OCI-LY1 (cell line): ENCODE measurements at regions not wholly inside any gene's neighbourhood (a gene's known extent, or its start where the extent isn't known, plus 50 kb on each side); places are given as distances from the start of the nearest gene placed in this dataset.

Source experiments
- H2AFZ ChIP-seq: fragments of 200-600 bp; sonication (generic), shearing (Covaris generic); 2 replicates; pipeline ENCODE4 v1.6.0; 2014; ENCODE audit warnings: antibody characterized with exemption, mild to moderate bottlenecking, low read length
- H3F3A ChIP-seq: fragments of 200-600 bp; sonication (generic), shearing (Covaris generic); 2 replicates; pipeline ENCODE4 v1.6.0; 2014; ENCODE audit warnings: mild to moderate bottlenecking, antibody characterized with exemption, low read length, moderate library complexity; ENCODE audit not compliant: insufficient read depth
- H3K27ac ChIP-seq: fragments of 200-600 bp; sonication (generic); 2 replicates; pipeline ENCODE4 v1.5.1; 2014; ENCODE audit warnings: low read length, mixed run types, mild to moderate bottlenecking, low read depth; ENCODE audit not compliant: poor library complexity, severe bottlenecking
- H3K27me3 ChIP-seq: fragments of 200-600 bp; sonication (generic); 2 replicates; pipeline ENCODE4 v1.6.0; 2014; ENCODE audit warnings: antibody characterized with exemption, mild to moderate bottlenecking, low read length, moderate library complexity; ENCODE audit not compliant: insufficient read depth
- H3K36me3 ChIP-seq: fragments of 200-600 bp; sonication (generic); 2 replicates; pipeline ENCODE4 v1.6.1; 2014; ENCODE audit warnings: mild to moderate bottlenecking, antibody characterized with exemption, low read length, moderate library complexity, mixed read lengths; ENCODE audit not compliant: insufficient read depth
- H3K4me1 ChIP-seq: fragments of 200-600 bp; sonication (generic); 2 replicates; pipeline ENCODE4 v1.5.1; 2014; ENCODE audit warnings: mild to moderate bottlenecking, low read length, moderate library complexity; ENCODE audit not compliant: insufficient read depth, severe bottlenecking
- H3K4me2 ChIP-seq: fragments of 200-600 bp; sonication (generic), shearing (Covaris generic); 2 replicates; pipeline ENCODE4 v1.6.1; 2014; ENCODE audit warnings: low read length
- H3K4me3 ChIP-seq: fragments of 200-600 bp; sonication (generic); 2 replicates; pipeline ENCODE4 v1.5.1; 2014; ENCODE audit warnings: low read length, low read depth, mild to moderate bottlenecking, mixed read lengths; ENCODE audit not compliant: poor library complexity, severe bottlenecking
- H3K79me2 ChIP-seq: fragments of 200-600 bp; shearing (Covaris generic); 2 replicates; pipeline ENCODE4 v1.6.1; 2016; ENCODE audit warnings: mixed run types, low read length, mixed read lengths; ENCODE audit not compliant: insufficient read depth
- H3K9ac ChIP-seq: fragments of 200-600 bp; sonication (generic), shearing (Covaris generic); 2 replicates; pipeline ENCODE4 v1.6.1; 2014; ENCODE audit warnings: mild to moderate bottlenecking, low read length, mixed read lengths
- H3K9me2 ChIP-seq: fragments of 200-600 bp; sonication (generic), shearing (Covaris generic); 2 replicates; pipeline ENCODE4 v1.6.1; 2014; ENCODE audit warnings: low read depth, mild to moderate bottlenecking, low read length, mixed read lengths
- H3K9me3 ChIP-seq: fragments of 200-600 bp; shearing (Covaris generic); 2 replicates; pipeline ENCODE4 v1.6.1; 2014; ENCODE audit warnings: low read length, mixed read lengths
- H4K20me1 ChIP-seq: fragments of 200-600 bp; sonication (generic), shearing (Covaris generic); 2 replicates; pipeline ENCODE4 v1.6.0; 2016; ENCODE audit warnings: mild to moderate bottlenecking, low read length; ENCODE audit not compliant: insufficient read depth
- EZH2 ChIP-seq: fragments of 200-600 bp; sonication (generic), shearing (Covaris generic); IDR thresholded peaks from 2 replicates; pipeline ENCODE4 v1.8.0; 2017; ENCODE audit warnings: borderline replicate concordance, mixed run types, mild to moderate bottlenecking, antibody characterized with exemption, low read length, moderate library complexity, mixed read lengths
- TF ChIP-seq, protein P1 (sequence below): fragments of 200-600 bp; sonication (generic), shearing (Covaris generic); IDR thresholded peaks from 2 replicates; pipeline ENCODE4 v1.5.1; 2017; ENCODE audit warnings: mild to moderate bottlenecking, antibody characterized with exemption, low read length, moderate library complexity, mixed read lengths

DNA sequence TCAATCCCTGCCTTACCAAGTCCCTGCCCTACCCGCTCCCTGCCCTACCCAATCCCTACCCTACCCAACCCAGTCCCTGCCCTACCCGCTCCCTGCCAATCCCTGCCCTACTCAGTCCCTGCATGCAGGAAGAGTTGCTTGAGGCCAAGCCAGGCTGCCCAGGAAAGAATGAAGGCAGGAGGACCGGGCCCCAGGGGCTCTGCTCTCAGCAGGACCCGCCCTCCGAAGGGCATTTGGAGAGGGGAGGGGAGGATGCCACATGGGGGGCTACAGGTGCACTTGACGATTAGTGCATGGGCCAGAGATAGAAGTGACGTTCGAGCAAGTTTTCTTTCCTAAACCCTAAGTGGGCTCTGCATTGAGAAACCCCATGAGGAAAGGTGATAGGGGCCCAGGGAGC, 581.2 kb downstream of the TBC1D22A start:
- no peak overlapping the region for H3K4me2 ChIP-seq
- TF ChIP-seq EZH2: no peak
- TF ChIP-seq, protein P1, sequence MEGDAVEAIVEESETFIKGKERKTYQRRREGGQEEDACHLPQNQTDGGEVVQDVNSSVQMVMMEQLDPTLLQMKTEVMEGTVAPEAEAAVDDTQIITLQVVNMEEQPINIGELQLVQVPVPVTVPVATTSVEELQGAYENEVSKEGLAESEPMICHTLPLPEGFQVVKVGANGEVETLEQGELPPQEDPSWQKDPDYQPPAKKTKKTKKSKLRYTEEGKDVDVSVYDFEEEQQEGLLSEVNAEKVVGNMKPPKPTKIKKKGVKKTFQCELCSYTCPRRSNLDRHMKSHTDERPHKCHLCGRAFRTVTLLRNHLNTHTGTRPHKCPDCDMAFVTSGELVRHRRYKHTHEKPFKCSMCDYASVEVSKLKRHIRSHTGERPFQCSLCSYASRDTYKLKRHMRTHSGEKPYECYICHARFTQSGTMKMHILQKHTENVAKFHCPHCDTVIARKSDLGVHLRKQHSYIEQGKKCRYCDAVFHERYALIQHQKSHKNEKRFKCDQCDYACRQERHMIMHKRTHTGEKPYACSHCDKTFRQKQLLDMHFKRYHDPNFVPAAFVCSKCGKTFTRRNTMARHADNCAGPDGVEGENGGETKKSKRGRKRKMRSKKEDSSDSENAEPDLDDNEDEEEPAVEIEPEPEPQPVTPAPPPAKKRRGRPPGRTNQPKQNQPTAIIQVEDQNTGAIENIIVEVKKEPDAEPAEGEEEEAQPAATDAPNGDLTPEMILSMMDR: no peak
- H2AFZ ChIP-seq: no peak overlapping the region
- H3K4me3 ChIP-seq: no peak overlapping the region
- H3K4me1 ChIP-seq: no peaks in the 10 kb centered on the region
- H3K79me2 ChIP-seq: no peaks in the 10 kb centered on the region
- H3K9me3 ChIP-seq: no peaks in the 10 kb centered on the region
- no peaks in the 10 kb centered on the region for H3K9me2 ChIP-seq
- no peak overlapping the region for H3K9ac ChIP-seq
- no peaks in the 10 kb centered on the region for H4K20me1 ChIP-seq
- H3K36me3 ChIP-seq: no peaks in the 10 kb centered on the region
- H3F3A ChIP-seq: no peaks in the 10 kb centered on the region
- no peaks in the 10 kb centered on the region for H3K27me3 ChIP-seq
- H3K27ac ChIP-seq: no peak overlapping the region

DNA sequence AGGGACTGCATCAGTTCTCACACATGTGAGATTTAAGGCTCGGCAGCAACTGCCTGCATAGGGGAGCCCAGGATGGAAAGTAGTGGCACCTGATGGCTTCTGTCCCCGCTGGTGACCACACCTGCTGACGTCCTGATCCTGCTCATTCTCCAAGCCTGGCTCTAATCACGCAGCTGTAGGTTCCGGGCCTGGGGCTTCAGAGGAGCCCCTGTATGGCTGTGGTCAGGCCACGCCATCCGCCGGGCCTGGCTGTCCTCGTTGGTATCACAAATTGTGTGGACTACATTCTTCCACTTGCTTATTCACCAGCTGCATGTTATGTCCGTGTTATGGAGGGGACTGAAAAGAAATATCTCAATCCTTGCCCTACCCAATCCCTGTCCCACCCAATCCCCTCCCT, 580.0 kb downstream of the TBC1D22A start:
- Histone ChIP-seq H3K9me3 (no peaks in the 10 kb centered on the region), H3F3A (no peaks in the 10 kb centered on the region), H3K4me1 (no peaks in the 10 kb centered on the region), H2AFZ (no peak overlapping the region), H3K79me2 (no peaks in the 10 kb centered on the region), H3K36me3 (no peaks in the 10 kb centered on the region), H3K4me3 (no peak overlapping the region), H3K9me2 (no peaks in the 10 kb centered on the region), H3K9ac (no peak overlapping the region), H4K20me1 (no peaks in the 10 kb centered on the region), H3K27me3 (no peaks in the 10 kb centered on the region), H3K4me2 (no peak overlapping the region), H3K27ac (no peak overlapping the region)
- no peak for TF ChIP-seq EZH2
- TF ChIP-seq, protein P1: no peak

DNA sequence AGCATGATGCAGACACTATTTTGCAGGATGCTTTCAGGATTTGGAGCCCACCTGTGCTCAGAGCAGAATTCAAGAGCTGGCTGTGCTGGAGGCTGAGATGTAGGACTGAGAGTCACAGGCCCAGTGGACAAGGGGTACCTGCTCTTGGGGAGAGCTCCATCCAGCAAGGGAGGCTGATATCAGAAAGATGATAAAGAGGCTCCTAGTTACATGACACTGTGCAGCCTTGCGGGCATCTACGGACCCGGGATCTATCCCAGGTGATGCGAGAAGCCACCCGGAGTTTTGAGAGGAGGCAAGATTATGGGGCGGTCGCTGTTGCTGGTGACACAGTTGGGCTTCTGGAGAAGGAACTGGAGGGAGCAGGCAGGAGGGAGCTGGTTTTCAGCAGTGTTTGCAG, 579.0 kb downstream of the TBC1D22A start:
- TF ChIP-seq EZH2: no peak
- TF ChIP-seq, protein P1: no peak
- no peaks in the 10 kb centered on the region for H3K9me3 ChIP-seq
- H3K9me2 ChIP-seq: no peaks in the 10 kb centered on the region
- no peaks in the 10 kb centered on the region for H3K4me1 ChIP-seq
- H3K4me3 ChIP-seq: no peak overlapping the region
- no peaks in the 10 kb centered on the region for H3K79me2 ChIP-seq
- no peak overlapping the region for H2AFZ ChIP-seq
- H3K4me2 ChIP-seq: no peak overlapping the region
- no peaks in the 10 kb centered on the region for H3K36me3 ChIP-seq
- no peaks in the 10 kb centered on the region for H4K20me1 ChIP-seq
- no peaks in the 10 kb centered on the region for H3F3A ChIP-seq
- H3K27me3 ChIP-seq: no peaks in the 10 kb centered on the region
- H3K9ac ChIP-seq: no peak overlapping the region
- no peak overlapping the region for H3K27ac ChIP-seq
